GM18873 (cell line): ENCODE measurements at regions not wholly inside any gene's neighbourhood (a gene's known extent, or its start where the extent isn't known, plus 50 kb on each side); places are given as distances from the start of the nearest gene placed in this dataset.

ENCODE experiments used
- ATAC-seq: cut with Tn5 transposase; IDR thresholded peaks from one replicate; pipeline ENCODE4 v1.9.1; 2021; ENCODE audit warnings: mild to moderate bottlenecking, moderate library complexity, moderate number of reproducible peaks; ENCODE audit not compliant: unreplicated experiment, low FRiP score

DNA sequence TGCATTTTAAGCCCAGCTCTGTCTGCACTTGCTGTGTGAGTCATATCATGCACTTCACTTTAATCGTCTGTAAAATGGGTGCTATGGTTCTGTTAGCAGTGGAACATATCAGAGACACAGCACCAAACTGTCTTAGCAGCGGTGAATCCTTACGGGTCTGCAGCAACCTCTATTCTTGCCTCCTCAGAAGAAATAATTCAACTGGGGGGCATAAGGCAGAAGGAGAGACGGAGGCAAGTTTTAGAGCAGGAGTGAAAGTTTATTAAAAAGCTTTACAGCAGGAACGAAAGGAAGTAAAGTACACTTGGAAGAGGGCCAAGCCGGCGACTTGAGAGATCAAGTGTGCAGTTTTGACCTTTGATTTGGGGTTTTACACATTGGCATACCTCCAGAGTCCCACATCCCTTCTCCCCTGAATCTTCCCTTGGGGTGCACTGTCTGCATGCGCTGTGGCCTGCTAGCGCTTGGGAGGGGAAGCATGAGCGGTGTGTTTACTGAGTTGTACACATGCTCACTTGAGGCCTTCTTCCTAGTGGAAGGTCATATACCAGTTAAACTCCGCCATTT, 109.8 kb downstream of the DDX1 start:
- ATAC-seq, result no peak

DNA sequence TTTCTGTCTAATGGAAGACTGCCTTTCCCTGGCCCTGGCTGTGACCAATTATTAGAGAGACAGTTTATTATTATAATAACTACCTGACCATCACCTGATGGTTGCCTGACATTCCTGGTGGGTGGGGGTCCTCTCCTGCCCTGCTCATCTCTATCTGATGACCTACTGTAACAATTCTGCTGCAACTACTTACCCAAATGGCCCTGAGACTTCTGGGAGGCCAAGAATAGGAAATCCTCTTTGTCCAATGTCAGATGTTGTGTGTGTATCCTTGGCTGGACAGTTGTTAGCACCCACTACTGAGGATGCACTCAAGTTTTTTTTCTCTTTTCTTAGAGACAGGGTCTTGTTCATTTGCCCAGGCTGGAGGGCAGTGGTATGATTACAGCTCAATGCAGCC, 110.3 kb downstream of the DDX1 start:
- no peak for ATAC-seq

DNA sequence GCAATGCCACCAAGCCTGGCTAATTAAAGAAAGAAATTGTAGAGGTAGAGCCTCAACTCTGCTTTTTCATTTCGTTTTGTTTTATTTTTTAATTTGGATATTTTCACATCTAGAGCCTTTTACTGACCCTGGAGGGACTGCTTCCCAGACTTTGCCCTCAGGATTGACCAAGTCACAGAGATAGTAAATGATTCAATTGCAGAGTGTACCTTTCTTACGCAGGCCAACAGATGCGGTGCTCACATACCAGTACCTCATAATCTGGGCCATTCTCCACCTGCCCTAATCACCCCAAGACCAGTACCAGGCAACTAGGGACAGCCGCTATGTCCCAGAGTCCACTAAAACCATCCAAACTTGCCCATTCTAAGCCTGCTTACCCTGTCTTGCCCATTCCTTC, 110.8 kb downstream of the DDX1 start:
- ATAC-seq, result no peak

DNA sequence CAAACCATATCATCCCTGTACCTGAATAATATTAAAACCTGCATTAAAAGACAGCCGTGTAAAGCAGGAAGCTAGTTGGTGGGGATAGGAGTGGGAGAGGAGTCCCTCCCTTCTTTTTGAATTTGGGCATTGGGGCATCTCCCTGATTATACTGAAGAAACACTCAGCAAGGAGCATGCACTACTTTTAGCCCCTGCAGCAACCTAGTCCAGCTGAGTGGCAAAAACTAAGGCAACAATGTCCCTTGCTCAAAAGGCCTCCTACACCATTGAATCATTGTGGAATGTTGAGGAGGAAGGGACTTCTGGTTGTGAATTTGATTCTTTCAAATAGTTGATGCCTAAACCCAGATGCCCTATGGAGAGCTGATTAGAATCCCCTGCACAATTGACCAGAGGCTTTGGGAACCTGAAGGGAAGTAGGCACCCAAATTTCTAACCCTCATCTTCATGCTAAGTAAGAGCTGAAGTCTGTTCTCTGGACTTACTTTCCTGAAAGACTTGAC, 111.7 kb downstream of the DDX1 start:
- ATAC-seq, result no peak

DNA sequence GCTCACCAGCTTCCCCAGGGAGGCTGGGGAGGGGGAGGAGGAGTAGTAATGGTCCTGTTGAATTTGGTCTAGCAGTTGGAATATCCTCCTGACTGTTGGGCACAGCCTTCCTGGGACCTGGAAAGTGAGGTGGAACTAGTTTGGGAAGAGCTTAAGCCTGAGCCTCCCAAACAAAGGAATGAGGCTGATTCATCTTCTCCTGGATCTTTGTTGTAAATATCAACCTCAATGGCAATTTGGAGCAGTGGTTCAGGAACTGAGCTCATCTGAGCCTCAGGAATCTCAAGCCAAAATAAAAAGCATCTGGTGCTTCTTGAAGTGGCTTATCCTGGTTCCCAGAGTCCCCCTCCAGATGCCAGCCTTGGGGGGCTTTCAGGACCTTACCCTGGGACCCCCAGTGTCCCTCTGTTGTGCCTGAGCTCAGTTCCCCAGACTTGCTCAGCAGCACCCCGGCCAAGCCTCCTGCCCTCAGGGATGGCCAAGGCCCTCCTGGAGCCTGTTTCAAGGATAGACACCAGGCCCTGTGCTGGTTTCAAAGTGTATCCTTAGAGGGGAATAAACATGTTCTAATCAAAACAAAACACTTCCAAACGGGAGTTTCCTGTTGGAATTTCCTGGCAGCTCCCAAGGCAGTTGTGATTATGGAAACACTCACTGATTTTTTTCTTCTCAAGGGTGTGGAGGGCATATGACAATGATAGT, 112.6 kb downstream of the DDX1 start:
- no peak for ATAC-seq

DNA sequence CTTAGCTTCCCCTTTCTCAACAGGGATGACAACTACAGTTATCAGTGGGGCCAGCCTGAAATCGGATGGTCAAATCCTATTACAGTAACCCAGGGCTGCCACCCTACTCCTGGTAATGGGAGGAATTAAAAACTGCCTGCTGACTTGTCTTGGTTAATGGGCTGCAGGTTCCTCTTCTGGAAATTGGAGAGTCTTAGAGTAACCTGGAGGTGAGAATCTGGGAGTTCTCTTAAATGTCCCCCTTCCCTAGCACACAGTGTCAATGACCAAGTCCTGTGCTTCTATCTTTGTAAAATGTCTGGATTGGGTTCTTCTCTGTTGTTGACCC, 113.1 kb downstream of the DDX1 start:
- ATAC-seq, result no peak

DNA sequence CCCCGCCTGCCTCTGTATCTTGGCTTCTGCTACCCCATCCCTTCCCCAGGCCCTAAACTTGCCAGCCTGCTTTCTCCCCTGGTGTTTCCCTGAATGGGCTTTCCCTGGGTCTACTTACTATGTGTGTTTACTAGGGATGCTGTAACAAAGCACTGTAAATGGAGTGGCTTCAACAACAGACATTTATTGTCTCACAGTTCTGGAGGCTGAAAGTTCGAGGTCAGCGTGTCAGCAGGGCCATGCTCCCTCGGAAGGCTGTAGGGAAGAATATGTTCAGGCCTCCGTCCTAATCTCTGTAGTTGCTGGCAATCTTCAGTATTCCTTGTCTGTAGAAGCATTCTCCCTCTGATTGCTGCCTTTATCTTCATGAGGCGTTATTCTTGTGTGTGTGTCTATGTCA, 113.6 kb downstream of the DDX1 start:
- ATAC-seq, result no peak

DNA sequence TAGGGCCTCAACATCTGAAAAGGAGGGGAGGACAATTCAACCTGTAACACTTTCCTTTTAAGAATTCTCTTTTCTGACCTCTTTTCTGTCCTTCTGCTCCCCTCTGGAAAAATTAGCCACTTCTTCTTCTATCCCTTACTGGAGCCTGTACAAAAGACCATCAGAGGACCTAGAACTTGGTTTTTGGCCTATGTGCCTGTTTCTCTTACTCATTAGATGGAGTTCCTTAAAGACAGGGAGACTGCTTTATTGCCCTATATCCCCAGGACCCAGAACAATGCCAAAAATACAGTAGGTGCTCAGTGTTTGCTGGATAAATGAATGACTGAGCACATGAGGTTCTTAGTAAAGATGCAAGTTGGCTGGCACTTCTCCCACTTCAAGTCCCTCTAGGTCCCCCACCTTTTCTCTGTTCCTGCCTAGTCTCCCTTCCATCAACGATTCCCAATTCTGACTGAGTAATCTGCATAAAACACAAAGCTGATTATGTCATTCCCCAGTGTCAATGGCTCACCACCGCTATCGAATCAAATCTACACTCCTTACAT, 114.2 kb downstream of the DDX1 start:
- ATAC-seq, result no peak

DNA sequence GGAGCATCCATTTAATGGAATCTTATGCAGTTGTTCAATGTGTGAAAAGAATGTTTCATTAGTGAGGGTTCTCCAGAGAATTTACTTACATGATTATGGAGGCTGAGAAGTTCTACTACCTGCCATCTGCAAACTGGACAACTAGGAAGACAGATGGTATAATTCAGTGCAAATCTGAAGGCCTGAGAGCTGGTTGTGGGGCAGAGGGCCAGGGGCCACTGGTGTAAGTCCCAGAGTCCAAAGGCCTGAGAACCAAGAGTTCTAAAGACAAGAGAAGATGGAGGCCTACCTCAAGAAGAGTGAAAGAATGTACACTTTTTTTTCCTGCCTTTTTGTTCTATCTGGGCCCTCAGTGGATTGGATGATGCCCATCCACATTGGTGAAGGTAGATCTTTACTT, 114.8 kb downstream of the DDX1 start:
- no peak for ATAC-seq

DNA sequence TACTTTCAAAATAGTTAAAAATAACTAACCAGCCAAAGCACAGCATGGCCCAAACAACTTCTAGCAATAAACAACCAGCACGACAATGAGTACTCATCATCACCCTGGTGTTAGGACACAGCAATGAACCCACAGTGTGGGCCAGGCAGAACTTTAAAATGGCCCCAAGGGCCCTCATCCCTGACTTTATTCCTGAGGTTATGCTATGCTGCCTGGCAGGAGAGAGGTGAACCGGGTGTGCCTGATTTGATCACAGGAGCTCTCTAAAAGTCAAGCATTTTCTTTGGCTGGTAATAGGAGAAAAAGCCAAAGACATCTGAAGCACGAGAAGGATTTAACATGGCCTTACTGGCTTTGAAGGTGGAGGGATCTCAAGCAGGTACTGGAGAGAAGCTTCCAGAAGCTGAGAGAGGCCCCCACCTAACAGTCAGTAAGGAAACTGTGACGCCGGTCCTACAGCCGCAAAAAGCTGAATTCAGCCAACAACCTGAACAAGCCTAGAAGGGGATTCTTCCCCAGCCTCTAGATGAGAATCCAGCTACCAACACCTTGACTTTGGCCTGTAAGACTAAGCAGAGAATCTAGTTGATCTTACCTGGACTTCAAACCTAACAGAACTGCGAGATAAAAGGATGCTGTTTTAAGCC, 115.4 kb downstream of the DDX1 start:
- ATAC-seq, result no peak

DNA sequence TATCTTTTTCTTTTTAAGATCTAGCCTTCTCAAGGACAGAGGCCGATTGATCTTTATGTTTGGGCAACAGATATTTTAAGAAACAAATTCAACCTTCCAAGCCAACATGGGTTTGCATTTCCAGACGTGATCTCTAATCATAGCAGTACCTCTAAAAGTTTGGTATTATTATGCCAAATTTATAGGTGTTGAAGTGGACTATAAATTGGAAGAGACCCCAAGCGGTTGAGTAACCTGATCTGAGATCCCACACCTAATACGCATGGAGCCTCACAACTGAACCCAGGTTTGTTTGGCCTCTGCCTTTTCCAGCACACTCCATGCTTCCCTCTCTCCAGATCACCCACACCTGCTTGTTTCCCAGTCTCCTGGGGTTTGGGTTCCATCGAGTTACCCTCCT, 116.5 kb downstream of the DDX1 start:
- no peak for ATAC-seq

DNA sequence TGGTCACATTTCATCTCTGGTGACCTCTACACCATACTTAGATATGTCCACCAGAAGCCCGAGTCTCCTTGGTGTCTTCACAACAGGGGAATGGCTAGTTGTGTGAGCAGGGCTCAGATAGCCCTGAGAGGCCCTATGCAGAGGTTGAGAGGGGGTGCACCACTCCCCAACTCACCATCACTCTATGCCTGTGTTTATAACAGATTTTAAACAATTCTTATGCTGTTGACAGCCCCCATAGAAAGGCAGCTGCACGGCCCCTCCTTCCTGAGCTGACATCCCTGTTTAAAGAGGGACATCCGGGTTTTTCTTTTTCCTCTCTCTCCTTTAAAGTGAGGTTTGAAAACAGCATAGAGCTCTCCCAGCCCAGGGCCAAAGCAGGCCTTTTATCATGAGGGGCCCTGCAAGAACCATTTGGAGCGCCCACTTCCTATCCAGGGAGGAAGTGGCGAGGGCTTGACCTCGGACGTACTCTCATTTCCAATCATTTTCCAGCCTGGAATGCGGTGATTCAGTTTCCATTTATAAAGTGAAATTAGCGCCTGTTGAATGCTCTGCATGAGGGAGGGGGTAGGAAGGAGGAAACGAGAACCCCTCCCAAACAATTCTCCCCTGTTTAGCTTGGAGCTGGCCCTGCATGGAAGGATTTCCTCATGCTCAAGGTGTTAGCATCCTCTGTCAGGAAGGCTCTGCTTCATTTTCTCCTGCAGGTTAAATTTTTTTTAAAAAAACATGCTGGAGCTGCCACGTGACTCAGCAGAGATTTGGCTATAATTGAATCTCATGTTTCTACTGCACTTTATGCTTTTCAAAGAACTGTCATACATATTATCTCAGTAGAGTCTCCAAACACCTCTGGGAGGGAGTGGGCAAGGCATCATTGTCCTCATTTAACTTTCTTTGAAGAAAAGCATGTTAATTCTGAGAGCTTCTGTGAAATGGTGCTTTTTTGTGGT, 117.5 kb downstream of the DDX1 start:
- no peak for ATAC-seq

DNA sequence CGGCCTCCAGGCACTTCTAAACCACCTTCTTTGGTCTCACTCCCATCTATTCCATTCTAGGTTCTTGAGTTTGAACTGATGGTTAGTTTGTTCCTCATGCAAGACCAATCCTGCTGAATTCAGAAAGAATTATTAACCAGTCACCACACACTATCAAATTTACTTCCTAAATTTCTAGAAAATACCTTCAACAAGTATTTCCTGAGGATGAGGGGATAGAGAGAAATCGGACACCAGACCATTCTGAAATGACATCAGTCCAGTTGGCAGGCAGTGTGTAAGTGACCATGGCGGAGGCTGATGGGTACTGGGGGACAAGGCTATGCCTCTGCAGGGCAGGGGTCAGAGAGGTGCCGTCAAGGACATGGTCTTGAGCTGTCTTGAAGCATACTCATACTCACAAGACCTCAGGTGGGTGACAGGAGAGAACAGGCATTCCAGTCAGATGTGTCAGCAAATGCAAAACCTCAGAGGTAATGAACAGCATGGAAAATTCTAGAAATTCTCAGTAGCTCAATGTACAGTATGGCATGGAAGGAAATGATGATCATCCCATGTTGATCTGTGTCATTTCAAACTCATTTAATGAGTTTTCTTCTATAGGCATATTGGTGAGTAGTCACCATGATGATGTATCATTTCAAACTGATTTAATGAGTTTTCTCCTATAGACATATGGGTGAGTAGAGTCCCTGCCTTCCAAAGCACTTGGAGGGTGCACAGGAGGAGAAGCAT, 119.6 kb downstream of the DDX1 start:
- ATAC-seq, result no peak

DNA sequence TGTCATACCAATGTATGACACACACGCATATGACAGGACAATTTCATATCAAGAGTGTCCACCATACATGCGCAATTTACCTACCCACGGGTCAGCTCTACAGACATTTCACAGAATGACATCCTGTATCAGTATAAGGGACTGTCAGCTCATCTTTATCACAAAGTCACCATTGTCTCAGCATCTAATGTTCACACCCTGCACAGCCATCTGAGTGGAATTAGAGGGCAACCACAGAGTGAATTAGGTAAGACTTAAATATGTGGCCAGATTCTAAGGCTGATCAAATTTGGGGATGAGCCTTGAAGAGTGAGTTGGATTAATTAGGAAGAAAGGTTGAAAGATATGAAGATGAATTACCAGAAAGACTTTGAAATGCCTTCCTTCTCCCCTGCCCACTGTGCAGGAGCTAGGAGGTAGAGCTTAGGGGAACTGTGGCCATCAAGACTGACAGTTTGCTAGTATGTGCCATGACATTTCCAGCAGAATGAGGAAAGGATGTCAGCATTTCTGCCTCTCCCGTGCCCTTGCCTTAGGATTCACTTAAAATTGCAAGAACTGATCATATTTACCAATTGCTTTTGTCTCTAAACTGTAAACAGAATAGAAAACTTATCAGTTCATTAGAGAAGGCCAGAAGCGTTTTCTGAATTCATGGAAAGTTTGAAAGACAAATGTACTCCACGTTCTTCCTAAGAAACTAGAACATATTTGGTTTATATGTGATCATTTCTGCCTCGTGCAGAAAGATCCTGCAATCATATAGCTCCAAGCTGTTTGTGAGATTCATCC, 121.1 kb downstream of the DDX1 start:
- ATAC-seq, result no peak

DNA sequence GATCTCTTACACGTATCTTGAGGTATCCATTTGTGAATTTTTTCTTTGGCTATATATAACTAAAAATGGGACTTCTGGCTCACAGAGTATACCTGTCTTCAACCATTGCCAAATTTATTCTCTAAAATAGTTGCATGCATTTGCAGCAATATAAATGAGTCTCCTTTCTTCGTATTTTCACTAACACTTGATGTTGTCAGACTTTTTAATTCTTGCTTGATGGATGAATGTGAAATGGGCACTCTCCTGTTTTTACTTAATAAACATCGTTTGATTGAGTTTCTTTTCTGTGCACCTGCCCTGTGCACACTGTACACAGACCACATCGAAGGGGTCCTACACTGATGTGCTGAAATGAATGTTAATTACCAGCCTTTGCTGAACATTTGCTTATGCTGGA, 121.8 kb downstream of the DDX1 start:
- no peak for ATAC-seq

DNA sequence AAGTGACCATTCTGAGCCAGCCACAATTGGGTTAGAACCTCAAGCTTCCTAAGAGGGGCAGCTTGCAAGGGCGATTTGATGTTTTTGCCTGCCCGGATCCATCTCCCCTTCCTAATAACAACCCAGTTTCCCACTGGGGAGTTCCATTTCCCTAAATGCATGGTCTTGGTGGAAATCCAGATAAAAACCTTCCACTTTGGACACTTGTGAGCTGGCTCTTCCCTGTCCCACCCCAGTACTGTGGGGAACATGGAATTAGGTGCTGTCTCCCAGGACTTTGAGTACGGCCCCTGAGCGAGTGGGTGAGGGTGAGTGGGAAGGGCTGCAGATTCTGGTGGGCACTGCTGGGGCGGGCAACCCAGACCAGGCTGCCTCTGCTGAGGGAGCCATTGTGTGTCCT, 122.3 kb downstream of the DDX1 start:
- no peak for ATAC-seq

DNA sequence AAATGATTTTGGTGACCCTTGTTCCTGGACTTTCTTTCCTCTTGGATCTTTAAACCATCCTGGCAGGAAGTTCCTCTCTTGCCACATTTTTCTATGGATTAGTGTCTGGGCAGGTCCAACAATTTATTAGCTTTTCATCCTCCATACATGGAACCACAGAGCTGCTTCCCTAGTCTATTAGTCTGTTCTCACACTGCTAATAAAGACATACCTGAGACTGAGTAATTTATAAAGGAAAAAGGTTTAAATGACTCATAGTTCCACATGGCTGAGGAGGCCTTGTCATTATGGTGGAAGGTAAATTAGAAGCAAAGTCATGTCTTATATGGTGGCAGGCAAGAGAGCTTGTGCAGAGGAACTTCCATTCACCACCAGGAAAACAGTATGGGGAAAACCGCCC, 122.9 kb downstream of the DDX1 start:
- no peak for ATAC-seq

DNA sequence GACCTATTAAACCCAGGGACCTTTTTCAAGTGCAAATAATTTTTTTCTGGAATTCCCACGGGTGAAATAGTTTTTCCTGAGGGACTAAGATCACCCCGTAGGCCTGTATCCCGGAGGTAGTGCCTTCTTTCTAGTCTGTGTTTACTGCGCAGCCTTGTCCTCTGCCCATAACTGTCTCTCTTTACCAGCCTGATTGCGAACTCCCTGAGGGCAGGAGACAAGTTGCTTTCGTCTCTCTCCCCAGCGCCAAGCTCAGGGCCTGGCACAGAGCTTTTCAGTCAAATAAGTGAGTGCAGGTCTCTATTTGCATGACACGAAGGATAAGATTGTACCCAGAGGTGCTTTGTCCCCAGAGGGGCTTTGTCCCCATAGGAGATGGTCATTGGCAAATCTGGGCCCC, 123.9 kb downstream of the DDX1 start:
- no peak for ATAC-seq
